H9 (cell line): ENCODE measurements at regions not wholly inside any gene's neighbourhood (a gene's known extent, or its start where the extent isn't known, plus 50 kb on each side); places are given as distances from the start of the nearest gene placed in this dataset.

Experiments
- DNase-seq: peaks from one replicate; pipeline ENCODE4 v3.0.0-alpha.2; 2017
- H2AFZ ChIP-seq: one replicate; pipeline ENCODE4 v1.6.1; 2013; ENCODE audit warnings: mild to moderate bottlenecking, low read length, control low read depth, moderate library complexity
- H2AK5ac ChIP-seq: 2 replicates; pipeline ENCODE4 v1.6.1; 2013; ENCODE audit warnings: low read length, control low read depth, mixed read lengths; ENCODE audit not compliant: insufficient read length
- H2BK120ac ChIP-seq: one replicate; pipeline ENCODE4 v1.6.1; 2013; ENCODE audit warnings: low read depth, mild to moderate bottlenecking, low read length, control low read depth, inconsistent platforms; ENCODE audit not compliant: poor library complexity, severe bottlenecking
- H2BK12ac ChIP-seq: 2 replicates; pipeline ENCODE4 v1.6.1; 2013; ENCODE audit warnings: low read length, control low read depth, mixed read lengths, low read depth; ENCODE audit not compliant: insufficient read length
- H2BK15ac ChIP-seq: 2 replicates; pipeline ENCODE4 v1.6.1; 2013; ENCODE audit warnings: low read depth, low read length, control low read depth
- H2BK20ac ChIP-seq: one replicate; pipeline ENCODE4 v1.6.1; 2013; ENCODE audit warnings: low read depth, mild to moderate bottlenecking, low read length, control low read depth, inconsistent platforms; ENCODE audit not compliant: poor library complexity, severe bottlenecking
- H2BK5ac ChIP-seq: 2 replicates; pipeline ENCODE4 v1.6.1; 2013; ENCODE audit warnings: low read length, control low read depth, mixed read lengths; ENCODE audit not compliant: insufficient read length
- H3K14ac ChIP-seq: 2 replicates; pipeline ENCODE4 v1.6.1; 2013; ENCODE audit warnings: low read length, control low read depth; ENCODE audit not compliant: insufficient read depth
- H3K18ac ChIP-seq: 2 replicates; pipeline ENCODE4 v1.6.1; 2013; ENCODE audit warnings: low read depth, mild to moderate bottlenecking, mixed read lengths, low read length, control low read depth; ENCODE audit not compliant: insufficient read length
- H3K23ac ChIP-seq: 2 replicates; pipeline ENCODE4 v1.6.1; 2013; ENCODE audit warnings: low read length, control low read depth, mixed read lengths, low read depth; ENCODE audit not compliant: insufficient read length
- H3K23me2 ChIP-seq: 2 replicates; pipeline ENCODE4 v1.6.1; 2013; ENCODE audit warnings: low read depth, mild to moderate bottlenecking, mixed read lengths, low read length, control low read depth; ENCODE audit not compliant: insufficient read length, poor library complexity, severe bottlenecking
- H3K27ac ChIP-seq: 2 replicates; pipeline ENCODE4 v1.5.1; 2013; ENCODE audit warnings: low read length, control low read depth, mixed read lengths, low read depth; ENCODE audit not compliant: insufficient read length
- H3K27me3 ChIP-seq: 2 replicates; pipeline ENCODE4 v1.6.1; 2013; ENCODE audit warnings: low read length, control low read depth, inconsistent platforms; ENCODE audit not compliant: insufficient read depth
- H3K4ac ChIP-seq: 2 replicates; pipeline ENCODE4 v1.6.1; 2013; ENCODE audit warnings: low read depth, mild to moderate bottlenecking, control low read depth, inconsistent platforms, low read length, moderate library complexity
- H3K4me1 ChIP-seq: 2 replicates; pipeline ENCODE4 v1.6.1; 2013; ENCODE audit warnings: low read length, control low read depth, inconsistent platforms; ENCODE audit not compliant: insufficient read depth
- H3K4me2 ChIP-seq: 2 replicates; pipeline ENCODE4 v1.6.1; 2013; ENCODE audit warnings: low read length, control low read depth, mixed read lengths; ENCODE audit not compliant: insufficient read length, insufficient read depth
- H3K56ac ChIP-seq: 2 replicates; pipeline ENCODE4 v1.6.1; 2013; ENCODE audit warnings: low read depth, mild to moderate bottlenecking, mixed read lengths, low read length, control low read depth; ENCODE audit not compliant: insufficient read length
- H3K79me1 ChIP-seq: 2 replicates; pipeline ENCODE4 v1.6.1; 2013; ENCODE audit warnings: low read depth, mild to moderate bottlenecking, moderate library complexity, low read length, control low read depth, inconsistent platforms; ENCODE audit not compliant: insufficient read depth, poor library complexity, severe bottlenecking
- H3K79me2 ChIP-seq: 2 replicates; pipeline ENCODE4 v1.6.1; 2013; ENCODE audit warnings: low read length, control low read depth, inconsistent platforms; ENCODE audit not compliant: insufficient read depth
- H3K9ac ChIP-seq: 2 replicates; pipeline ENCODE4 v1.6.1; 2013; ENCODE audit warnings: low read length, control low read depth, mixed read lengths; ENCODE audit not compliant: insufficient read length; ENCODE audit errors: extremely low read depth
- H3K9me3 ChIP-seq: one replicate; pipeline ENCODE4 v1.6.1; 2013; ENCODE audit warnings: low read depth, low read length, inconsistent platforms; ENCODE audit not compliant: control insufficient read depth
- H3T11ph ChIP-seq: one replicate; pipeline ENCODE4 v1.6.1; 2013; ENCODE audit warnings: mild to moderate bottlenecking, low read length, control low read depth, inconsistent platforms
- H4K20me1 ChIP-seq: one replicate; pipeline ENCODE4 v1.6.1; 2013; ENCODE audit not compliant: control insufficient read depth, insufficient read length, insufficient read depth
- H4K5ac ChIP-seq: 2 replicates; pipeline ENCODE4 v1.6.1; 2013; ENCODE audit warnings: low read depth, mild to moderate bottlenecking, mixed read lengths, low read length, control low read depth; ENCODE audit not compliant: insufficient read length
- H4K8ac ChIP-seq: replicated peaks from 2 replicates; pipeline ENCODE4 v1.6.1; 2013; ENCODE audit warnings: low read length, control low read depth, mixed read lengths, low read depth; ENCODE audit not compliant: insufficient read length
- H4K91ac ChIP-seq: 2 replicates; pipeline ENCODE4 v1.6.1; 2013; ENCODE audit warnings: low read depth, mild to moderate bottlenecking, moderate library complexity, mixed read lengths, low read length, control low read depth; ENCODE audit not compliant: insufficient read length
- H3K27ac Mint-ChIP-seq, 3 experiments: 2 replicates in 2 of 3; 3 replicates in 1 of 3; pipeline ENCODE4 v1.8.0; 2020 to 2021; ENCODE audit warnings: mixed read lengths in 3 of 3, mild to moderate bottlenecking in 1 of 3, moderate library complexity in 1 of 3
- H3K27me3 Mint-ChIP-seq: 2 replicates; pipeline ENCODE4 v1.8.0; 2021; ENCODE audit warnings: low read depth, mild to moderate bottlenecking, moderate library complexity, mixed read lengths
- H3K36me3 Mint-ChIP-seq, 3 experiments: 2 replicates in 2 of 3; 3 replicates in 1 of 3; pipeline ENCODE4 v1.8.0; 2020 to 2021; ENCODE audit warnings: low read depth in 3 of 3, mixed read lengths in 3 of 3; ENCODE audit not compliant: insufficient read depth in 1 of 3
- H3K4me1 Mint-ChIP-seq, 2 experiments: 2 replicates each; pipeline ENCODE4 v1.8.0; 2020; ENCODE audit warnings: mixed read lengths in 2 of 2
- H3K4me3 Mint-ChIP-seq, 2 experiments: 2 replicates in 1 of 2; 3 replicates in 1 of 2; pipeline ENCODE4 v1.8.0; 2020 to 2021; ENCODE audit warnings: mild to moderate bottlenecking in 2 of 2, mixed read lengths in 2 of 2, moderate library complexity in 1 of 2
- H3K9me3 Mint-ChIP-seq, 2 experiments: 2 replicates in 1 of 2; 3 replicates in 1 of 2; pipeline ENCODE4 v1.8.0; 2020; ENCODE audit warnings: mild to moderate bottlenecking in 2 of 2, mixed read lengths in 2 of 2, moderate library complexity in 1 of 2
- WGBS: extraction: QIAGEN DNeasy Blood & Tissue Kit; methylation state at CpG from one replicate; pipeline ENCODE4 v1.1.7; 2013; ENCODE audit warnings: missing lambda C conversion rate, low lambda C conversion rate, mixed read lengths; ENCODE audit not compliant: insufficient read length; ENCODE audit errors: extremely low coverage; 5-methylcytosine and 5-hydroxymethylcytosine counted together
- TF ChIP-seq, protein P1 (sequence below): fragments of 200-600 bp; sonication (generic); conservative IDR thresholded peaks from 3 replicates; pipeline ENCODE4 v1.8.0; 2021; ENCODE audit warnings: antibody characterized with exemption, mild to moderate bottlenecking

DNA sequence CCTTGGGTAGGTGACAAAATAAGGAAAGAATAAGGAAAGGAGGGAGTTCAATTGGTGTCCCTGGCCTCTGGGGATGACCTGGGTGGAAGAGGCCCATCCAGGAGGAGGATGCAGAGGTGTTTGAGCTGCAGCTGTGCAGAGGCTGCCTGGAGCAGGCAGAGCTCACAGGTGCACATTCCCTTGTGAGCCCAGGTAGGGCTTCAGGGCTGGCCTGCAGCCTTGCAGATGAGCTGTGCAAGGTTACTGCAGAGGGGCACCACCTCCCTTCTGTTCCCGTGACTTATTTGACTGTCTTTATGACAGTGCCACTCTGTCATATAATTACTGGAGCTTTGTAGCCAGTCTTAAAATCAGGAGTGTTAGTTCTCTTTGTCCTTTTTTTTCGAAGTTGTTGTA is 263.2 kb upstream of the HS6ST1 start:
- H2BK120ac ChIP-seq = no peak overlapping the region
- no peak overlapping the region for H2BK12ac ChIP-seq
- H3K23ac ChIP-seq = no peak overlapping the region
- H3K4ac ChIP-seq = no peak overlapping the region
- H3K27me3 ChIP-seq = no peaks in the 10 kb centered on the region
- H3K9me3 Mint-ChIP-seq = peaks cover 0 to 2% of the 10 kb centered on the region in 2 experiments; a peak in 3 of 5 replicates
- no peaks in the 10 kb centered on the region for H3K27me3 Mint-ChIP-seq
- no peaks in the 10 kb centered on the region for H3K4me1 Mint-ChIP-seq
- H3K79me2 ChIP-seq = no peaks in the 10 kb centered on the region
- H4K8ac ChIP-seq = no peak overlapping the region
- H3K27ac Mint-ChIP-seq = no peak overlapping the region
- WGBS = no CpG with 5 or more reads among the region's 2 CpGs
- no peak overlapping the region for H3K27ac ChIP-seq
- H2AFZ ChIP-seq = no peak overlapping the region
- no peak overlapping the region for H3K9ac ChIP-seq
- H4K91ac ChIP-seq = no peak overlapping the region
- H4K5ac ChIP-seq = no peak overlapping the region
- H3K79me1 ChIP-seq = no peaks in the 10 kb centered on the region
- H3K36me3 Mint-ChIP-seq = no peaks in the 10 kb centered on the region
- no peaks in the 10 kb centered on the region for H4K20me1 ChIP-seq
- H3K56ac ChIP-seq = no peak overlapping the region
- no peak overlapping the region for H3K18ac ChIP-seq
- H2AK5ac ChIP-seq = no peak overlapping the region
- DNase-seq = no peak
- H2BK20ac ChIP-seq = no peak overlapping the region
- TF ChIP-seq, protein P1, sequence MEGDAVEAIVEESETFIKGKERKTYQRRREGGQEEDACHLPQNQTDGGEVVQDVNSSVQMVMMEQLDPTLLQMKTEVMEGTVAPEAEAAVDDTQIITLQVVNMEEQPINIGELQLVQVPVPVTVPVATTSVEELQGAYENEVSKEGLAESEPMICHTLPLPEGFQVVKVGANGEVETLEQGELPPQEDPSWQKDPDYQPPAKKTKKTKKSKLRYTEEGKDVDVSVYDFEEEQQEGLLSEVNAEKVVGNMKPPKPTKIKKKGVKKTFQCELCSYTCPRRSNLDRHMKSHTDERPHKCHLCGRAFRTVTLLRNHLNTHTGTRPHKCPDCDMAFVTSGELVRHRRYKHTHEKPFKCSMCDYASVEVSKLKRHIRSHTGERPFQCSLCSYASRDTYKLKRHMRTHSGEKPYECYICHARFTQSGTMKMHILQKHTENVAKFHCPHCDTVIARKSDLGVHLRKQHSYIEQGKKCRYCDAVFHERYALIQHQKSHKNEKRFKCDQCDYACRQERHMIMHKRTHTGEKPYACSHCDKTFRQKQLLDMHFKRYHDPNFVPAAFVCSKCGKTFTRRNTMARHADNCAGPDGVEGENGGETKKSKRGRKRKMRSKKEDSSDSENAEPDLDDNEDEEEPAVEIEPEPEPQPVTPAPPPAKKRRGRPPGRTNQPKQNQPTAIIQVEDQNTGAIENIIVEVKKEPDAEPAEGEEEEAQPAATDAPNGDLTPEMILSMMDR = no peak
- H3T11ph ChIP-seq = no peak overlapping the region
- no peak overlapping the region for H3K4me3 Mint-ChIP-seq
- H2BK15ac ChIP-seq = no peak overlapping the region
- no peak overlapping the region for H2BK5ac ChIP-seq
- H3K9me3 ChIP-seq = no peaks in the 10 kb centered on the region
- H3K14ac ChIP-seq = no peak overlapping the region
- H3K4me1 ChIP-seq = no peaks in the 10 kb centered on the region
- no peaks in the 10 kb centered on the region for H3K23me2 ChIP-seq
- no peak overlapping the region for H3K4me2 ChIP-seq
